A549 (cell line): ENCODE measurements at regions not wholly inside any gene's neighbourhood (a gene's known extent, or its start where the extent isn't known, plus 50 kb on each side); places are given as distances from the start of the nearest gene placed in this dataset.

ENCODE experiments used
- ATAC-seq, 2 experiments: fragments of 200-7000 bp in 1 of 2; fragments of >200 bp in 1 of 2; cut with Nextera tagmentation in 1 of 2; cut with Tn5 transposase in 1 of 2; 3 replicates each; pipeline versions ENCODE4 v1.8.0 to v1.9.1; 2018 to 2020; ENCODE audit warnings: mild to moderate bottlenecking in 1 of 2, moderate library complexity in 1 of 2
- CTCF ChIA-PET: fragments of 300-600 bp; sonication (Branson Sonifier 250); formaldehyde crosslinking; extraction: SDS; loops from one replicate; lab custom pipeline; 2021; ENCODE audit warnings: antibody characterized with exemption, inconsistent platforms; lab: Yijun Ruan, JAX
- POLR2A ChIA-PET: fragments of 350-600 bp; formaldehyde crosslinking; extraction: SDS; loops from one replicate; lab custom pipeline; 2021; ENCODE audit warnings: antibody characterized with exemption, inconsistent platforms; lab: Yijun Ruan, JAX
- DNase-seq, 2 experiments: peaks; one replicate each; pipeline versions ENCODE4 v3.0.0 to v3.0.0-alpha.2; 2011 to 2016; ENCODE audit warnings: low read depth in 1 of 2, low spot score in 1 of 2
- FAIRE-seq: peaks from 2 replicates; lab custom pipeline; 2011; peaks lifted over from hg19 to GRCh38; lab: Jason Lieb, UNC
- H3K27ac ChIP-seq, 2 experiments: fragments of >200 bp; sonication (Bioruptor Twin); formaldehyde crosslinking; 3 replicates each; pipeline ENCODE4 v1.5.1; 2016 to 2017
- H3K4me1 ChIP-seq: fragments of >200 bp; sonication (Bioruptor Twin); formaldehyde crosslinking; 3 replicates; pipeline ENCODE4 v1.6.1; 2016
- H3K4me2 ChIP-seq: fragments of >200 bp; sonication (Bioruptor Twin); formaldehyde crosslinking; 3 replicates; pipeline ENCODE4 v1.6.1; 2016
- H3K4me3 ChIP-seq: fragments of >200 bp; sonication (Bioruptor Twin); formaldehyde crosslinking; 3 replicates; pipeline ENCODE4 v1.5.1; 2016
- H3K9me3 ChIP-seq: fragments of >200 bp; sonication (Bioruptor Twin); formaldehyde crosslinking; 3 replicates; pipeline ENCODE4 v1.6.1; 2016
- BHLHE40 ChIP-seq: IDR thresholded peaks from 2 replicates; pipeline ENCODE4 v1.6.1; 2012; ENCODE audit warnings: low read depth, low read length, inconsistent platforms
- CBX2 ChIP-seq: fragments of 200-600 bp; sonication (generic); IDR thresholded peaks from 2 replicates; pipeline ENCODE4 v1.6.1; 2016; ENCODE audit warnings: low read depth, mild to moderate bottlenecking, borderline replicate concordance
- CEBPB ChIP-seq, 2 experiments: fragments of >200 bp in 1 of 2; sonication (Bioruptor Twin) in 1 of 2; formaldehyde crosslinking in 1 of 2; IDR thresholded peaks; 2 replicates each; pipeline ENCODE4 v1.6.1; 2012 to 2016
- EHF ChIP-seq: fragments of 250-450 bp; sonication (Bioruptor Pico); IDR thresholded peaks from 2 replicates; pipeline ENCODE4 v1.5.0; 2020; ENCODE audit warnings: mild to moderate bottlenecking
- ESRRA ChIP-seq: fragments of 150-350 bp; IDR thresholded peaks from 2 replicates; pipeline ENCODE4 v1.6.1; 2014; ENCODE audit warnings: mild to moderate bottlenecking, low read length, borderline replicate concordance
- FOXS1 ChIP-seq: fragments of 250-450 bp; sonication (Bioruptor Pico); IDR thresholded peaks from 2 replicates; pipeline ENCODE4 v1.5.0; 2020; ENCODE audit warnings: mild to moderate bottlenecking, moderate library complexity
- GATA3 ChIP-seq: IDR thresholded peaks from 2 replicates; pipeline ENCODE4 v1.6.1; 2012; ENCODE audit warnings: borderline replicate concordance
- HDAC2 ChIP-seq: fragments of 200-600 bp; sonication (generic); IDR thresholded peaks from 2 replicates; pipeline ENCODE4 v1.6.1; 2016
- HOXA7 ChIP-seq: fragments of 250-450 bp; sonication (Bioruptor Pico); IDR thresholded peaks from 2 replicates; pipeline ENCODE4 v1.5.0; 2020; ENCODE audit warnings: mild to moderate bottlenecking, moderate library complexity
- HOXB13 ChIP-seq: fragments of 250-450 bp; sonication (Bioruptor Pico); IDR thresholded peaks from 2 replicates; pipeline ENCODE4 v1.5.0; 2020; ENCODE audit warnings: low read depth, mild to moderate bottlenecking, moderate library complexity
- JUN ChIP-seq, 2 experiments: fragments of >200 bp; sonication (Bioruptor Twin); formaldehyde crosslinking; IDR thresholded peaks; 2 replicates in 1 of 2; 3 replicates in 1 of 2; pipeline ENCODE4 v1.6.1; 2016 to 2017
- JUNB ChIP-seq: fragments of >200 bp; sonication (Bioruptor Twin); formaldehyde crosslinking; IDR thresholded peaks from 2 replicates; pipeline ENCODE4 v1.6.1; 2016
- KDM1A ChIP-seq: fragments of 200-600 bp; sonication (generic); IDR thresholded peaks from 2 replicates; pipeline ENCODE4 v1.6.1; 2016; ENCODE audit warnings: low read depth, mild to moderate bottlenecking
- MAZ ChIP-seq: fragments of 150-350 bp; IDR thresholded peaks from 2 replicates; pipeline ENCODE4 v1.6.1; 2014; ENCODE audit warnings: antibody characterized with exemption, low read depth, low read length, borderline replicate concordance
- NR3C1 ChIP-seq: fragments of >200 bp; sonication (Bioruptor Twin); formaldehyde crosslinking; IDR thresholded peaks from 3 replicates; pipeline ENCODE4 v1.6.1; 2017
- PHF8 ChIP-seq: fragments of 200-600 bp; sonication (generic); IDR thresholded peaks from 2 replicates; pipeline ENCODE4 v1.6.1; 2016; ENCODE audit warnings: low read depth, mild to moderate bottlenecking, antibody characterized with exemption, moderate library complexity, borderline replicate concordance
- POLR2AphosphoS2 ChIP-seq: conservative IDR thresholded peaks from 2 replicates; pipeline ENCODE4 v1.6.1; 2012; ENCODE audit warnings: low read length, improper control_type of control experiment, inconsistent platforms
- RARB ChIP-seq: fragments of 250-450 bp; sonication (Bioruptor Pico); IDR thresholded peaks from 2 replicates; pipeline ENCODE4 v1.8.0; 2021; ENCODE audit warnings: mild to moderate bottlenecking, moderate library complexity
- REST ChIP-seq: fragments of 200-600 bp; sonication (generic); IDR thresholded peaks from 2 replicates; pipeline ENCODE4 v1.6.1; 2016; ENCODE audit warnings: antibody characterized with exemption, mild to moderate bottlenecking, moderate library complexity
- SMC3 ChIP-seq: fragments of >200 bp; sonication (Bioruptor Twin); formaldehyde crosslinking; IDR thresholded peaks from 3 replicates; pipeline ENCODE4 v1.6.1; 2018; ENCODE audit warnings: inconsistent platforms
- TFCP2L1 ChIP-seq: fragments of 250-450 bp; sonication (Bioruptor Pico); IDR thresholded peaks from 2 replicates; pipeline ENCODE4 v1.5.0; 2021; ENCODE audit warnings: mild to moderate bottlenecking
- TP53 ChIP-seq: fragments of 250-450 bp; sonication (Bioruptor Pico); IDR thresholded peaks from 2 replicates; pipeline ENCODE4 v1.5.0; 2021; ENCODE audit warnings: mild to moderate bottlenecking, moderate library complexity
- ZC3H11A ChIP-seq: fragments of 450-650 bp; IDR thresholded peaks from 2 replicates; pipeline ENCODE4 v1.6.1; 2014; ENCODE audit warnings: antibody characterized with exemption, mild to moderate bottlenecking
- ZFP36 ChIP-seq: fragments of 450-650 bp; IDR thresholded peaks from 2 replicates; pipeline ENCODE4 v1.6.1; 2014; ENCODE audit warnings: borderline replicate concordance; ENCODE audit not compliant: partially characterized antibody
- ZNF302 ChIP-seq: fragments of 250-450 bp; sonication (Bioruptor Pico); IDR thresholded peaks from 2 replicates; pipeline ENCODE4 v1.9.0; 2021; ENCODE audit warnings: inconsistent platforms, mild to moderate bottlenecking, moderate library complexity
- WGBS: methylation state at CpG from one replicate; pipeline ENCODE4 v1.1.6; 2017; ENCODE audit errors: missing lambda C conversion rate; 5-methylcytosine and 5-hydroxymethylcytosine counted together
- TF ChIP-seq, protein P1 (sequence below): IDR thresholded peaks from 2 replicates; pipeline ENCODE4 v1.6.1; 2012
- TF ChIP-seq, protein P2 (sequence below): IDR thresholded peaks from 2 replicates; pipeline ENCODE4 v1.6.1; 2012; ENCODE audit warnings: low read depth, borderline replicate concordance
- TF ChIP-seq, protein P3 (sequence below): fragments of 250-450 bp; sonication (Bioruptor Pico); IDR thresholded peaks from 2 replicates; pipeline ENCODE4 v1.5.0; 2021; ENCODE audit warnings: mild to moderate bottlenecking, moderate library complexity, borderline replicate concordance

- TF ChIP-seq SMC3 (no peak), ZFP36 (no peak), TP53 (no peak), POLR2AphosphoS2 (no peak), GATA3 (no peak), FOXS1 (CRISPR knock-in tag) (no peak), PHF8 (no peak), REST (no peak), BHLHE40 (no peak), CEBPB (IDR thresholded peaks at IDR 0.05) (no peak), RARB (CRISPR knock-in tag) (no peak), HDAC2 (no peak), KDM1A (no peak), HOXA7 (no peak), CBX2 (no peak), MAZ (no peak)
- TF ChIP-seq, protein P1, sequence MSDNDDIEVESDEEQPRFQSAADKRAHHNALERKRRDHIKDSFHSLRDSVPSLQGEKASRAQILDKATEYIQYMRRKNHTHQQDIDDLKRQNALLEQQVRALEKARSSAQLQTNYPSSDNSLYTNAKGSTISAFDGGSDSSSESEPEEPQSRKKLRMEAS, result no peak
- TF ChIP-seq, protein P2, sequence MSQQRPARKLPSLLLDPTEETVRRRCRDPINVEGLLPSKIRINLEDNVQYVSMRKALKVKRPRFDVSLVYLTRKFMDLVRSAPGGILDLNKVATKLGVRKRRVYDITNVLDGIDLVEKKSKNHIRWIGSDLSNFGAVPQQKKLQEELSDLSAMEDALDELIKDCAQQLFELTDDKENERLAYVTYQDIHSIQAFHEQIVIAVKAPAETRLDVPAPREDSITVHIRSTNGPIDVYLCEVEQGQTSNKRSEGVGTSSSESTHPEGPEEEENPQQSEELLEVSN, result no peak
- Histone ChIP-seq H3K4me3 (no peak overlapping the region), H3K9me3 (no peaks in the 10 kb centered on the region), H3K4me1 (no peaks in the 10 kb centered on the region), H3K4me2 (no peak overlapping the region), H3K27ac (no peak overlapping the region)
- ATAC-seq, result no peak
- no peak for DNase-seq
- ChIA-PET CTCF (no interaction called here), POLR2A (no interaction called here)
- FAIRE-seq, result no peak
- 9% methylated on average over 9 of the region's 9 CpGs for WGBS
These were observed 266.1 kb upstream of the RAB6C start for GRCh38 chr2:129713337-129713736.

GRCh38 chr2:129716781-129717559 is 262.5 kb upstream of the RAB6C start:
- FAIRE-seq (no peak), ATAC-seq (no peak), DNase-seq (no peak)
- no peak overlapping the region for H3K4me3 ChIP-seq
- TF ChIP-seq TFCP2L1 (CRISPR knock-in tag) (no peak), BHLHE40 (no peak)
- ChIA-PET CTCF (no interaction called here), POLR2A (no interaction called here)
- H3K4me1 ChIP-seq, result no peaks in the 10 kb centered on the region
- 18% methylated on average over 12 of the region's 12 CpGs for WGBS
- H3K4me2 ChIP-seq, result no peak overlapping the region
- no peaks in the 10 kb centered on the region for H3K9me3 ChIP-seq
- H3K27ac ChIP-seq, result no peak overlapping the region

GRCh38 chr2:129717560-129718130 is 261.8 kb upstream of the RAB6C start:
- ChIA-PET POLR2A (no interaction called here), CTCF (no interaction called here)
- Histone ChIP-seq H3K4me2 (no peak overlapping the region), H3K4me3 (no peak overlapping the region), H3K4me1 (no peaks in the 10 kb centered on the region), H3K27ac (no peak overlapping the region), H3K9me3 (no peaks in the 10 kb centered on the region)
- no peak for DNase-seq
- no peak for ATAC-seq
- FAIRE-seq, result no peak
- WGBS, result under 1% methylated on average over 10 of the region's 11 CpGs
- no peak for TF ChIP-seq JUNB
- TF ChIP-seq NR3C1, result no peak
- no peak for TF ChIP-seq HOXB13 (CRISPR knock-in tag)
- TF ChIP-seq ESRRA, result no peak
- no peak for TF ChIP-seq EHF (CRISPR knock-in tag)
- TF ChIP-seq RARB (CRISPR knock-in tag), result no peak
- TF ChIP-seq ZC3H11A, result no peak
- TF ChIP-seq JUN (IDR thresholded peaks at IDR 0.05), result no peak
- TF ChIP-seq, protein P3, sequence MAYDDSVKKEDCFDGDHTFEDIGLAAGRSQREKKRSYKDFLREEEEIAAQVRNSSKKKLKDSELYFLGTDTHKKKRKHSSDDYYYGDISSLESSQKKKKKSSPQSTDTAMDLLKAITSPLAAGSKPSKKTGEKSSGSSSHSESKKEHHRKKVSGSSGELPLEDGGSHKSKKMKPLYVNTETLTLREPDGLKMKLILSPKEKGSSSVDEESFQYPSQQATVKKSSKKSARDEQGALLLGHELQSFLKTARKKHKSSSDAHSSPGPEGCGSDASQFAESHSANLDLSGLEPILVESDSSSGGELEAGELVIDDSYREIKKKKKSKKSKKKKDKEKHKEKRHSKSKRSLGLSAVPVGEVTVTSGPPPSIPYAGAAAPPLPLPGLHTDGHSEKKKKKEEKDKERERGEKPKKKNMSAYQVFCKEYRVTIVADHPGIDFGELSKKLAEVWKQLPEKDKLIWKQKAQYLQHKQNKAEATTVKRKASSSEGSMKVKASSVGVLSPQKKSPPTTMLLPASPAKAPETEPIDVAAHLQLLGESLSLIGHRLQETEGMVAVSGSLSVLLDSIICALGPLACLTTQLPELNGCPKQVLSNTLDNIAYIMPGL, result no peak
- TF ChIP-seq ZNF302 (CRISPR knock-in tag), result no peak
